H1 (cell line): ENCODE measurements at regions not wholly inside any gene's neighbourhood (a gene's known extent, or its start where the extent isn't known, plus 50 kb on each side); places are given as distances from the start of the nearest gene placed in this dataset.

Source experiments
- CBX5 ChIP-seq: fragments of 300-800, 300-1000 bp; sonication (generic); IDR thresholded peaks from 2 replicates; pipeline ENCODE4 v1.7.1; 2016; ENCODE audit warnings: antibody characterized with exemption, low read length, low read depth
- CEBPB ChIP-seq: IDR thresholded peaks from 2 replicates; pipeline ENCODE4 v1.6.1; 2012; ENCODE audit warnings: low read depth, low read length
- TAF7 ChIP-seq: optimal IDR thresholded peaks from 2 replicates; pipeline ENCODE3; 2011; ENCODE audit warnings: low read depth, mild to moderate bottlenecking, inconsistent platforms, low read length, moderate library complexity, borderline replicate concordance
- ZNF274 ChIP-seq: IDR thresholded peaks from 2 replicates; pipeline ENCODE4 v1.7.0; 2012; ENCODE audit warnings: low read length, borderline replicate concordance; ENCODE audit errors: extremely low read depth
- TF ChIP-seq, protein P1 (sequence below): fragments of 300-600 bp; sonication (generic); IDR thresholded peaks from 2 replicates; pipeline ENCODE4 v1.7.1; 2012; ENCODE audit warnings: low read length, moderate library complexity, mild to moderate bottlenecking, inconsistent platforms; ENCODE audit not compliant: insufficient replicate concordance

DNA sequence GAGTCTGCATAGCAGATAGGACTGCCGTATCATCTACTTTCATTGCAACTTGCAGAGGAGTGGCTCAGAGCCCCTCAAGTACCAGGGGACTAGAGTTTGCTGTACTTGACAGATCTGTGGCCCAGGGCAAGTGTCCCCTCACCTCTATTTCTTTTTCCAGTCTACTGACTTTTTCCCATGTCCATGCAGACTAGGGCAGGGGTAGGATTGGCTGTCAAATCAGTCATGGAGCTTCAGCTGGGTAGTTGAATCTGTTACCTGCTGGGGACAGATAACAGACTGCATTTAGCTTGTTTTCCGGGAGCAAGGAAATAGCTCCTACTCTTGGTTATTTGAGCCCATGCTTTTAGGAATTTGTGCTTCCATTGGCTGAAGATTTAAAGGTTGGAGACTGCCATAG, 121.0 kb upstream of the CDK13 start (continued):
- TF ChIP-seq, protein P1, sequence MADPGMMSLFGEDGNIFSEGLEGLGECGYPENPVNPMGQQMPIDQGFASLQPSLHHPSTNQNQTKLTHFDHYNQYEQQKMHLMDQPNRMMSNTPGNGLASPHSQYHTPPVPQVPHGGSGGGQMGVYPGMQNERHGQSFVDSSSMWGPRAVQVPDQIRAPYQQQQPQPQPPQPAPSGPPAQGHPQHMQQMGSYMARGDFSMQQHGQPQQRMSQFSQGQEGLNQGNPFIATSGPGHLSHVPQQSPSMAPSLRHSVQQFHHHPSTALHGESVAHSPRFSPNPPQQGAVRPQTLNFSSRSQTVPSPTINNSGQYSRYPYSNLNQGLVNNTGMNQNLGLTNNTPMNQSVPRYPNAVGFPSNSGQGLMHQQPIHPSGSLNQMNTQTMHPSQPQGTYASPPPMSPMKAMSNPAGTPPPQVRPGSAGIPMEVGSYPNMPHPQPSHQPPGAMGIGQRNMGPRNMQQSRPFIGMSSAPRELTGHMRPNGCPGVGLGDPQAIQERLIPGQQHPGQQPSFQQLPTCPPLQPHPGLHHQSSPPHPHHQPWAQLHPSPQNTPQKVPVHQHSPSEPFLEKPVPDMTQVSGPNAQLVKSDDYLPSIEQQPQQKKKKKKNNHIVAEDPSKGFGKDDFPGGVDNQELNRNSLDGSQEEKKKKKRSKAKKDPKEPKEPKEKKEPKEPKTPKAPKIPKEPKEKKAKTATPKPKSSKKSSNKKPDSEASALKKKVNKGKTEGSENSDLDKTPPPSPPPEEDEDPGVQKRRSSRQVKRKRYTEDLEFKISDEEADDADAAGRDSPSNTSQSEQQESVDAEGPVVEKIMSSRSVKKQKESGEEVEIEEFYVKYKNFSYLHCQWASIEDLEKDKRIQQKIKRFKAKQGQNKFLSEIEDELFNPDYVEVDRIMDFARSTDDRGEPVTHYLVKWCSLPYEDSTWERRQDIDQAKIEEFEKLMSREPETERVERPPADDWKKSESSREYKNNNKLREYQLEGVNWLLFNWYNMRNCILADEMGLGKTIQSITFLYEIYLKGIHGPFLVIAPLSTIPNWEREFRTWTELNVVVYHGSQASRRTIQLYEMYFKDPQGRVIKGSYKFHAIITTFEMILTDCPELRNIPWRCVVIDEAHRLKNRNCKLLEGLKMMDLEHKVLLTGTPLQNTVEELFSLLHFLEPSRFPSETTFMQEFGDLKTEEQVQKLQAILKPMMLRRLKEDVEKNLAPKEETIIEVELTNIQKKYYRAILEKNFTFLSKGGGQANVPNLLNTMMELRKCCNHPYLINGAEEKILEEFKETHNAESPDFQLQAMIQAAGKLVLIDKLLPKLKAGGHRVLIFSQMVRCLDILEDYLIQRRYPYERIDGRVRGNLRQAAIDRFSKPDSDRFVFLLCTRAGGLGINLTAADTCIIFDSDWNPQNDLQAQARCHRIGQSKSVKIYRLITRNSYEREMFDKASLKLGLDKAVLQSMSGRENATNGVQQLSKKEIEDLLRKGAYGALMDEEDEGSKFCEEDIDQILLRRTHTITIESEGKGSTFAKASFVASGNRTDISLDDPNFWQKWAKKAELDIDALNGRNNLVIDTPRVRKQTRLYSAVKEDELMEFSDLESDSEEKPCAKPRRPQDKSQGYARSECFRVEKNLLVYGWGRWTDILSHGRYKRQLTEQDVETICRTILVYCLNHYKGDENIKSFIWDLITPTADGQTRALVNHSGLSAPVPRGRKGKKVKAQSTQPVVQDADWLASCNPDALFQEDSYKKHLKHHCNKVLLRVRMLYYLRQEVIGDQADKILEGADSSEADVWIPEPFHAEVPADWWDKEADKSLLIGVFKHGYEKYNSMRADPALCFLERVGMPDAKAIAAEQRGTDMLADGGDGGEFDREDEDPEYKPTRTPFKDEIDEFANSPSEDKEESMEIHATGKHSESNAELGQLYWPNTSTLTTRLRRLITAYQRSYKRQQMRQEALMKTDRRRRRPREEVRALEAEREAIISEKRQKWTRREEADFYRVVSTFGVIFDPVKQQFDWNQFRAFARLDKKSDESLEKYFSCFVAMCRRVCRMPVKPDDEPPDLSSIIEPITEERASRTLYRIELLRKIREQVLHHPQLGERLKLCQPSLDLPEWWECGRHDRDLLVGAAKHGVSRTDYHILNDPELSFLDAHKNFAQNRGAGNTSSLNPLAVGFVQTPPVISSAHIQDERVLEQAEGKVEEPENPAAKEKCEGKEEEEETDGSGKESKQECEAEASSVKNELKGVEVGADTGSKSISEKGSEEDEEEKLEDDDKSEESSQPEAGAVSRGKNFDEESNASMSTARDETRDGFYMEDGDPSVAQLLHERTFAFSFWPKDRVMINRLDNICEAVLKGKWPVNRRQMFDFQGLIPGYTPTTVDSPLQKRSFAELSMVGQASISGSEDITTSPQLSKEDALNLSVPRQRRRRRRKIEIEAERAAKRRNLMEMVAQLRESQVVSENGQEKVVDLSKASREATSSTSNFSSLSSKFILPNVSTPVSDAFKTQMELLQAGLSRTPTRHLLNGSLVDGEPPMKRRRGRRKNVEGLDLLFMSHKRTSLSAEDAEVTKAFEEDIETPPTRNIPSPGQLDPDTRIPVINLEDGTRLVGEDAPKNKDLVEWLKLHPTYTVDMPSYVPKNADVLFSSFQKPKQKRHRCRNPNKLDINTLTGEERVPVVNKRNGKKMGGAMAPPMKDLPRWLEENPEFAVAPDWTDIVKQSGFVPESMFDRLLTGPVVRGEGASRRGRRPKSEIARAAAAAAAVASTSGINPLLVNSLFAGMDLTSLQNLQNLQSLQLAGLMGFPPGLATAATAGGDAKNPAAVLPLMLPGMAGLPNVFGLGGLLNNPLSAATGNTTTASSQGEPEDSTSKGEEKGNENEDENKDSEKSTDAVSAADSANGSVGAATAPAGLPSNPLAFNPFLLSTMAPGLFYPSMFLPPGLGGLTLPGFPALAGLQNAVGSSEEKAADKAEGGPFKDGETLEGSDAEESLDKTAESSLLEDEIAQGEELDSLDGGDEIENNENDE = no peak
- TF ChIP-seq ZNF274 = no peak
- TF ChIP-seq CBX5 = no peak
- TF ChIP-seq CEBPB = no peak
- no peak for TF ChIP-seq TAF7
- TF ChIP-seq, all 59 proteins: peak for 0
